HG02571 (cell line): ENCODE measurements at regions not wholly inside any gene's neighbourhood (a gene's known extent, or its start where the extent isn't known, plus 50 kb on each side); places are given as distances from the start of the nearest gene placed in this dataset.
"Not testable (repeated sequence)": the region's sequence is repeated elsewhere in the genome, so short reads cannot be mapped to it uniquely, and the experiment has no call there.

Source experiments
- ATAC-seq: cut with Tn5 transposase; IDR thresholded peaks from one replicate; pipeline ENCODE4 v1.9.1; 2021; ENCODE audit warnings: mild to moderate bottlenecking, moderate library complexity; ENCODE audit not compliant: unreplicated experiment

DNA sequence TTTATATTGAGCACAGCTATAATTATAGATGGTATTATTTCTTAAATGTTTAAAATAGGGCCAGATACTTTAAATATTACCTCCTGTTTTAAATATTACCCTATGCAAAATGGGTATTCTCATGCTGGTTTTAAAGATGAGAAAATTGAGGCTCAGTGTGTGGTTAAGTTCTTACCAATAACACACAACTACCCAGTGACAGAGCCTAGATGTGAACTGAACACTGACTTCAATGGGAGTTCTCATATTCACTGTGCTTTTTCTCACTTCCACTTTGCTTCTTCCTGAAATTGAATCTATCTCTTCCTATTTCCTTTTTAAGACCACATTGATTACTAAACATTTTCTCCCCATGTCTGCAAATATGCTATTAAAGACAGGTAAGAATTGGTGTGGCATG is 135.8 kb upstream of the TUSC1 start:
- no peak for ATAC-seq

- no peak for ATAC-seq
These were observed 135.2 kb upstream of the TUSC1 start for GRCh38 chr9:25813478-25813877.

DNA sequence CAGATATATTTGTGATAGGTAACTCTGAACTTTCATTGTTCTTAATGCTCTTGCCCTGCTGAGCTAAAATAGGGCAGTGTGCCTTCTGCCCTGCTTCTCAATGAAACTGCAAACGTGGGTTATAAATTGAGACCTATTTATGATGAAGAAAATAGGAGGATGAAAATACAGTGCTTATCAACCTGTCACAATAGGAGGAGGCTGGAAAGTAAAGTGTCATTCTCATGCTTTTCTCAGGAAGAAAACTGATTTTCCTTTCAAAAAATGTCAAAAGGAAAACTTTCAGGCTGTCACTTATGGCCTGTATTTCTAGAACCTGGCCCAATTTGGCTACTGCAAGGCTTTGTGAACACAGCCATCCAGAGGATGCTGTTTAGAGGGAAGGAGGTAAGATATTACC is 130.3 kb upstream of the TUSC1 start:
- ATAC-seq, result no peak

DNA sequence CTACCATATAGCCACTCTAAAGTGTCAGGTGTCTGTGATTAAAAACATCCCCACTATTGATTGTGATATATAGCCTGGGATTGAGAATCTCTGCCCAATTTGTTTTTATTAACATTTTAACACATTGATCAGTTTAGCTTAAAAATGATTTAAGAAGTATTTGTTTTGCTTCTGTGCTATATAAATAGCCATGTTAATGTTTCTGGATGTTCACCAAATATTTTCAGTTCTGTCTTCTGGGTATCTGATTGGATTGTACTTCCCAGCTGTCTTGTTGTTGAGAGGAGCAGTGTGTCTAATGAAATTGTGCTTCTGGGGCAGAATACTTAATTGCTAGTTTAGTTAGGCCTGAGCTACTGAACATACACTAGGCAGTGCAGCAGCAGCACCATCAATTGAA is 126.6 kb upstream of the TUSC1 start:
- no peak for ATAC-seq

DNA sequence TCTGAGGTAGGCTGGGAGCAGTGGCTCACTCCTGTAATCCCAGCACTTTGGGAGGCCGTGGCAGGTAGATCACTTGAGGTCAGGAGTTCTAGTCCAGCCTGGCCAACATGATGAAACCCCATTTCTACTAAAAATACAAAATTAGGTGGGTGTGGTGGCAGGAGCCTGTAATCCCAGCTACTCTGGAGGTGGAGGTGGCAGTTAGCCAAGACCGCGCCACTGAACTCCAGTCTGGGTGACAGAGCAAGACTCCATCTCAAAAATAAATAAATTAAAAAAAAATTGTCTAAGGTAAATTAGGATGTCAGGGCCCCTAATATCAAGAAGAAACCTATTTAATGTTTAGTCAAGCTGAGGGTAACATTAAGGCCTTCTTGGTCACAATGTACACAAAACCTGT is 123.7 kb upstream of the TUSC1 start:
- ATAC-seq, result not testable (repeated sequence)

DNA sequence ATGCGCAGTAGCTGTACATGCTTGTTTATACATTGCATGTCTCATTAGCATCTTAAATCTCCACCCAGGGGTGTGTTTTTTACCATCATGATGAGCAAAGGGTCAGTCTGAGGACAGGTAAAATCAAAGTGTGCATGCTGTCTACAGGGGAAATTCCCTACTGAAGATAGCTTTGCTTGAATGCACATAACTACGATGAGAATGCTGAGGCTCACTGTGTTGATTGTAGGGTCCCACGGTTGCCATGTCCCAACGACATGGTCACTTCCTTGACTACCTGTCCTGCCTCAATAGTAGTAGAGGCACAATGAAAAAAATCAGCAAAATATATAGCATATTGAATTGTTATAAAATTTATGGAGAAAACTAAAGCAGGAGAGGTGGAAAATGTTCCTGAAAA is 95.6 kb upstream of the TUSC1 start:
- ATAC-seq, result no peak

DNA sequence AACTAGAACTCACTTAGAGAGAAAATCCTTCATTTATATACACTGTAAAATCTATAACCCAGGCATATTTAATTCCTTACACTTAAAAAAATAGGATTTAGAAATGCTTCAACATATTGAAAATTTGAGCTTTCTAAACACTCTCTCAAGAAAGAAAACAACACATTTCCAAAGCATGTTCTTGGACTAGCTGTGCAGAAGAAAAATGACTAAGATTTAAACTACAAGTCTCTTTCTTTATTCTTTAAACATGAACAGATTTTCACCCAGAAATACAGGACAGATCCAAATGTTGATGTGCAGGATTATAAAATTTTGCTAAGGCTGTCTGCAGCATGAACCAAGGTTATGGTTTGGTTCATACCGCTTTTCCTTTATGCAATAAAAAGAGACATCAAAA is 77.7 kb upstream of the TUSC1 start:
- ATAC-seq, result no peak

GRCh38 chr9:25752398-25752797 is 74.2 kb upstream of the TUSC1 start:
- no peak for ATAC-seq

GRCh38 chr9:25742256-25742655 is 64.0 kb upstream of the TUSC1 start:
- no peak for ATAC-seq

GRCh38 chr9:25733336-25733982 is 55.2 kb upstream of the TUSC1 start:
- ATAC-seq, result no peak

DNA sequence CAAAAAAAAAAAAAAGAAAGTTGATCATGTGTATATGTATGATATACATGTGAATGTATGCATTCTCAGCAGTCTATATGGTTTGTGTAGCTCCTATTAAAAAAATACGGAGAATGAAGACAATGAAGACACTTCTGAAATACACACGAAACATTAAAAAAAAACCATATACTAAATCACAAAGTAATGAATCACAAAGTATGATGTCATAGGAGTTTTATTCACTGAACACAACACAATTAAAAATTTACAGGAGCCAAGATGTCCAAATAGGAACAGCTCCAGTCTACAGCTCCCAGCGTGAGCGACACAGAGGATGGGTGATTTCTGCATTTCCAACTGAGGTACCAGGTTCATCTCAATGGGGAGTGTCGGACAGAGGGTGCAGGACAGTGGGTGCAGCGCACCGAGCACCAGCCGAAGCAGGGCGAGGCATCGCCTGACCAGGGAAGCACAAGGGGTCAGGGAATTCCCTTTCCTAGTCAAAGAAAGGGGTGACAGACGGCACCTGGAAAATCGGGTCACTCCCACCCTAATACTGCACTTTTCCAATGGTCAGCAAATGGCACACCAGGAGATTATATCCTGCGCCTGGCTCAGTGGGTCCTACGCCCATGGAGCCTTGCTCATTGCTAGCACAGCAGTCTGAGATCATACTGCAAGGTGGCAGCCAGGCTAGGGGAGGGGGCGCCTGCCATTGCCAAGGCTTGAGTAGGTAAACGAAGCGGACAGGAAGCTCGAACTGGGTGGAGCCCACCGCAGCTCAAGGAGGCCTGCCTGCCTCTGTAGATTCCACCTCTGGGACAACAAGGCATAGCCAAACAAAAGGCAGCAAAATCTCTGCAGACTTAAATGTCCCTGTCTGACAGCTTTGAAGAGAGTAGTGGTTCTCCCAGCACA is 53.9 kb upstream of the TUSC1 start:
- ATAC-seq, result not testable (repeated sequence)
